ENCODE measurements at regions not wholly inside any gene's neighbourhood (a gene's known extent, or its start where the extent isn't known, plus 50 kb on each side); places are given as distances from the start of the nearest gene placed in this dataset.

DNA sequence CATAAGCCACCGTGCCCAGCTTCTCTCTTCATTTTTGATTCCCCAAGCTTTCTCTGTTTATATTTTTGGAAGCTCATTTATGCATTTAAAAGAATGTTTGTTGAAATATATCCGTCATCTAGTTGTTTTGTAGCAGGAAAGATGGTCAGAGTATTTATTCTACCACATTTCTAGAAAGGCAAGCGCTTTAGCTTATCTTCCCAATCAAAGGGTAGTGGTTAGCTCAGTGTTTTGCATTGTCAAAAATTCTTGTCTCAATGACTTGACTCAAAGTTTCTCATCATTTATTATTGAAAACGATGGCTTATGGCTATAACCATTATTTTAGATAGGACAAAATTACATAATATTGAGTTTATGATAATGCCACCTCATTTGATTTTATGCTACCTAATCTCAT lies 116.1 kb upstream of the ZP4 start:
- H3K4me3 ChIP-seq (ENCODE audit: insufficient read depth, low read length), result no peak overlapping the region

DNA sequence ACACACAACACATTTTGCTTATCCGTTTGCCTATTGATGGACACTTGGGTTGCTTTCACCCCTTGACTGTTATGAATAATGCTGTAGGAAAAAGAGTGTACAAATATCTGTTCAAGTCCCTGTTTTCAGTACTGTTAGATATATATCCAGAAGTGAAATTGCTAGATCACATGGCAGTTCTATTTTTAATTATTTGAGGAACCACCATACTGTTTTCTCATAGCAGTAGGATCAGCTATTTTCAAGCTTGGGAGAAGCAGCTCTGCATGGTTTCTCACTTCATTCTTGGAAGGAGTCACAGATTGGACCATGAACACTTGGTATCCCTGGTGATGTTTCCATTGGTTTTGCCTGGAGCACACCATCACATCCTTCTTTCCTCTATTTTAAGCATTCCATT lies 114.4 kb upstream of the ZP4 start:
- Histone ChIP-seq H3K36me3 (ENCODE audit: insufficient read depth, low read length) (no peaks in the 10 kb centered on the region), H3K79me2 (ENCODE audit: insufficient read depth, low read length) (no peaks in the 10 kb centered on the region), H3K4me2 (ENCODE audit: insufficient read depth, low read length) (no peak overlapping the region), H4K20me1 (ENCODE audit: insufficient read depth, low read length) (no peaks in the 10 kb centered on the region), H3K4me3 (ENCODE audit: insufficient read depth, low read length) (no peak overlapping the region), H2AFZ (ENCODE audit: low read length) (no peak overlapping the region), H3K4me1 (ENCODE audit: insufficient read depth, low read length) (no peaks in the 10 kb centered on the region), H3K27me3 (ENCODE audit: insufficient read depth, low read length) (no peaks in the 10 kb centered on the region), H3K9me3 (ENCODE audit: low read depth, low read length) (no peaks in the 10 kb centered on the region), H3K27ac (ENCODE audit: low read depth, low read length) (no peak overlapping the region)
- TF ChIP-seq, protein P1, sequence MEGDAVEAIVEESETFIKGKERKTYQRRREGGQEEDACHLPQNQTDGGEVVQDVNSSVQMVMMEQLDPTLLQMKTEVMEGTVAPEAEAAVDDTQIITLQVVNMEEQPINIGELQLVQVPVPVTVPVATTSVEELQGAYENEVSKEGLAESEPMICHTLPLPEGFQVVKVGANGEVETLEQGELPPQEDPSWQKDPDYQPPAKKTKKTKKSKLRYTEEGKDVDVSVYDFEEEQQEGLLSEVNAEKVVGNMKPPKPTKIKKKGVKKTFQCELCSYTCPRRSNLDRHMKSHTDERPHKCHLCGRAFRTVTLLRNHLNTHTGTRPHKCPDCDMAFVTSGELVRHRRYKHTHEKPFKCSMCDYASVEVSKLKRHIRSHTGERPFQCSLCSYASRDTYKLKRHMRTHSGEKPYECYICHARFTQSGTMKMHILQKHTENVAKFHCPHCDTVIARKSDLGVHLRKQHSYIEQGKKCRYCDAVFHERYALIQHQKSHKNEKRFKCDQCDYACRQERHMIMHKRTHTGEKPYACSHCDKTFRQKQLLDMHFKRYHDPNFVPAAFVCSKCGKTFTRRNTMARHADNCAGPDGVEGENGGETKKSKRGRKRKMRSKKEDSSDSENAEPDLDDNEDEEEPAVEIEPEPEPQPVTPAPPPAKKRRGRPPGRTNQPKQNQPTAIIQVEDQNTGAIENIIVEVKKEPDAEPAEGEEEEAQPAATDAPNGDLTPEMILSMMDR (IDR thresholded peaks at IDR 0.05; ENCODE audit: extremely low read depth, low read depth, low read length), result no peak
- no peak for DNase-seq (ENCODE audit: insufficient read length, low spot score, missing footprints)

More for the DNA sequence above, 116.1 kb upstream of the ZP4 start:
- Histone ChIP-seq H3K9me3 (ENCODE audit: low read depth, low read length) (no peaks in the 10 kb centered on the region), H3K27ac (ENCODE audit: low read depth, low read length) (no peak overlapping the region), H2AFZ (ENCODE audit: low read length) (no peak overlapping the region), H3K36me3 (ENCODE audit: insufficient read depth, low read length) (no peaks in the 10 kb centered on the region), H3K79me2 (ENCODE audit: insufficient read depth, low read length) (no peaks in the 10 kb centered on the region), H3K4me1 (ENCODE audit: insufficient read depth, low read length) (no peaks in the 10 kb centered on the region), H3K27me3 (ENCODE audit: insufficient read depth, low read length) (no peaks in the 10 kb centered on the region), H3K4me2 (ENCODE audit: insufficient read depth, low read length) (no peak overlapping the region), H4K20me1 (ENCODE audit: insufficient read depth, low read length) (no peaks in the 10 kb centered on the region)
- TF ChIP-seq, protein P1 (IDR thresholded peaks at IDR 0.05; ENCODE audit: extremely low read depth, low read depth, low read length), result no peak
- DNase-seq (ENCODE audit: insufficient read length, low spot score, missing footprints), result no peak

DNA sequence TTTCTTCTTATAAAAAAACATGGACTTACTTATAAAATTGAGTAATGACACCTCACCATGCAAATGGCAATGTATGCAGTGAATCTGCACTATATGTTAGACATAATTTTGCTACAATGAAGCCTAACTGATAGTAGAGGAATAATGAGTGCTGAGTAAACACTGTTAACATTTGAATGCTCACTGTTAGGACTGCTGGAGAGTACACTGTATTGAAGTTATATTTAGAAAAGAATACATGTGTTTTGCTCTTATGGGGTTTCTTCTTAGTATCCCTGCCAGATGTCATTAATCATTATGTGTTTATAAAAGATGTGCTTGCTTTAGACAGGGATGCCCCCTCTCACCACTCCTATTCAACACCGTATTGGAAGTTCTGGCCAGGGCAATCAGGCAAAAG lies 111.1 kb upstream of the ZP4 start:
- Histone ChIP-seq H2AFZ (ENCODE audit: low read length) (no peak overlapping the region), H4K20me1 (ENCODE audit: insufficient read depth, low read length) (no peaks in the 10 kb centered on the region), H3K4me3 (ENCODE audit: insufficient read depth, low read length) (no peak overlapping the region), H3K9me3 (ENCODE audit: low read depth, low read length) (no peaks in the 10 kb centered on the region), H3K27me3 (ENCODE audit: insufficient read depth, low read length) (no peaks in the 10 kb centered on the region), H3K27ac (ENCODE audit: low read depth, low read length) (no peak overlapping the region), H3K79me2 (ENCODE audit: insufficient read depth, low read length) (no peaks in the 10 kb centered on the region), H3K4me1 (ENCODE audit: insufficient read depth, low read length) (no peaks in the 10 kb centered on the region), H3K4me2 (ENCODE audit: insufficient read depth, low read length) (no peak overlapping the region), H3K36me3 (ENCODE audit: insufficient read depth, low read length) (no peaks in the 10 kb centered on the region)
- TF ChIP-seq, protein P1 (IDR thresholded peaks at IDR 0.05; ENCODE audit: extremely low read depth, low read depth, low read length), result no peak
- no peak for DNase-seq (ENCODE audit: insufficient read length, low spot score, missing footprints)

DNA sequence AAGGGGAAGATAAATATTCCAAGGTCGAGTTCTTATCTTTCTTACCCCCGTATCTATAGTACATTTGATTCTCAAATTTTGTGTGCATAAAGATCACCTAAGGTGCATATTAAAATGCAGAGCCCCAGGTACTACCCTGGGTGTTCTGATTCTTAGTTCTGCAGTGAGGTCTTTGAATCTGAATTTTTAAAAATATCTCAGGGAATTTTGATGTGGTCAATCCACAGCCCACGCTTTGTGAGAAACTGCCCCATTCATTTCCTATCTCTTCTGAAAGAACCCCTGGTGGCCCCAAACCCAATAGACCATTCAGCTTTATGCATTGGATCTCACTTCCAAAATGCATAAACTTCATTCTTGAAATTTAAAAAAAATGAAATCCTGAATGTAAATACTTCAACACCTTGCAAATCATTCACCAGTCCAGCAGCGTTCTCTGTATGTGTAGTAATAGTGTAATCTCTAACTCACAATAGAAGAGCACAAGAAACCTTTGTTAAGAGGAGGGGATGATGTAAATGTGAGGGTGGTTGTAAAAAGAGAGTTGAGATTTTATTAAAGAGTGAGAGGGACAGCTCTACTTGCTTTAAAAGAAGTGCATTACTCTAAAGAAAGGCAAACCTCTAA lies 108.8 kb upstream of the ZP4 start:
- TF ChIP-seq, protein P1 (IDR thresholded peaks at IDR 0.05; ENCODE audit: extremely low read depth, low read depth, low read length), result no peak
- H3K4me2 ChIP-seq (ENCODE audit: insufficient read depth, low read length), result no peak overlapping the region
- H3K79me2 ChIP-seq (ENCODE audit: insufficient read depth, low read length), result no peaks in the 10 kb centered on the region
- H3K9me3 ChIP-seq (ENCODE audit: low read depth, low read length), result no peaks in the 10 kb centered on the region
- H3K27me3 ChIP-seq (ENCODE audit: insufficient read depth, low read length), result no peaks in the 10 kb centered on the region
- no peak overlapping the region for H2AFZ ChIP-seq (ENCODE audit: low read length)
- H3K27ac ChIP-seq (ENCODE audit: low read depth, low read length), result no peak overlapping the region
- H3K4me1 ChIP-seq (ENCODE audit: insufficient read depth, low read length), result no peaks in the 10 kb centered on the region
- H3K4me3 ChIP-seq (ENCODE audit: insufficient read depth, low read length), result no peak overlapping the region
- no peak for DNase-seq (ENCODE audit: insufficient read length, low spot score, missing footprints)
- H4K20me1 ChIP-seq (ENCODE audit: insufficient read depth, low read length), result no peaks in the 10 kb centered on the region
- H3K36me3 ChIP-seq (ENCODE audit: insufficient read depth, low read length), result no peaks in the 10 kb centered on the region
